IMR-90 (cell line): ENCODE measurements at regions not wholly inside any gene's neighbourhood (a gene's known extent, or its start where the extent isn't known, plus 50 kb on each side); places are given as distances from the start of the nearest gene placed in this dataset.

Experiments used
- ATAC-seq: fragments of 200-7000 bp; cut with Tn5 transposase; 2 replicates; pipeline ENCODE4 v1.9.1; 2020; ENCODE audit warnings: low read depth, mild to moderate bottlenecking, moderate library complexity
- BruUV-seq: library from RNA; stranded (reverse); fragments of 400-500 nt; replicated peaks from 2 replicates; lab custom pipeline; 2021; lab: Mats Ljungman, UMichigan
- CTCF ChIA-PET: fragments of 300-600 bp; formaldehyde crosslinking; extraction: SDS; loops from one replicate; lab custom pipeline; 2021; ENCODE audit warnings: antibody characterized with exemption; lab: Yijun Ruan, JAX
- POLR2A ChIA-PET: fragments of 300-600 bp; sonication (Branson Sonifier 250); formaldehyde crosslinking; loops from one replicate; lab custom pipeline; 2022; ENCODE audit warnings: antibody characterized with exemption; ENCODE audit not compliant: unreplicated experiment; lab: Charles Lee
- DNase-seq: peaks from one replicate; pipeline ENCODE4 v3.0.0; 2013
- H2AFZ ChIP-seq: replicated peaks from 2 replicates; pipeline ENCODE3; 2013; ENCODE audit warnings: low read length, mild to moderate bottlenecking; ENCODE audit not compliant: poor library complexity
- H2AK5ac ChIP-seq: 2 replicates; pipeline ENCODE4 v1.6.1; 2013; ENCODE audit warnings: low read depth, low read length, inconsistent platforms
- H2AK9ac ChIP-seq: replicated peaks from 2 replicates; pipeline ENCODE3; 2013; ENCODE audit warnings: mild to moderate bottlenecking, low read depth, low read length, moderate library complexity; ENCODE audit not compliant: poor library complexity
- H2BK120ac ChIP-seq: 2 replicates; pipeline ENCODE4 v1.6.1; 2013; ENCODE audit warnings: low read depth, low read length, inconsistent platforms
- H2BK15ac ChIP-seq: 3 replicates; pipeline ENCODE4 v1.6.1; 2013; ENCODE audit warnings: low read depth, low read length, inconsistent platforms
- H2BK20ac ChIP-seq: 2 replicates; pipeline ENCODE4 v1.6.1; 2013; ENCODE audit warnings: low read depth, mild to moderate bottlenecking, inconsistent platforms, low read length, moderate library complexity
- H2BK5ac ChIP-seq: 2 replicates; pipeline ENCODE4 v1.6.1; 2013; ENCODE audit warnings: mild to moderate bottlenecking, low read depth, low read length, inconsistent platforms; ENCODE audit not compliant: poor library complexity, severe bottlenecking
- H3K14ac ChIP-seq: replicated peaks from 2 replicates; pipeline ENCODE4 v1.6.1; 2013; ENCODE audit warnings: low read depth, low read length, inconsistent platforms
- H3K18ac ChIP-seq: 2 replicates; pipeline ENCODE4 v1.6.1; 2013; ENCODE audit warnings: low read depth, low read length, control low read depth
- H3K23ac ChIP-seq: 2 replicates; pipeline ENCODE4 v1.6.1; 2013; ENCODE audit warnings: low read depth, low read length, inconsistent platforms
- H3K27ac ChIP-seq: 2 replicates; pipeline ENCODE4 v1.5.1; 2013; ENCODE audit warnings: mild to moderate bottlenecking, control low read depth, low read length; ENCODE audit not compliant: insufficient read depth
- H3K27me3 ChIP-seq: 2 replicates; pipeline ENCODE4 v1.6.1; 2013; ENCODE audit warnings: low read length; ENCODE audit not compliant: control insufficient read depth, insufficient read depth
- H3K36me3 ChIP-seq: 2 replicates; pipeline ENCODE4 v1.6.1; 2013; ENCODE audit warnings: low read length, mixed read lengths; ENCODE audit not compliant: control insufficient read depth, insufficient read depth
- H3K4ac ChIP-seq: 2 replicates; pipeline ENCODE4 v1.6.1; 2013; ENCODE audit warnings: low read depth, low read length, inconsistent platforms
- H3K4me1 ChIP-seq: 2 replicates; pipeline ENCODE4 v1.6.1; 2013; ENCODE audit warnings: low read length, mixed read lengths; ENCODE audit not compliant: control insufficient read depth, insufficient read depth
- H3K4me2 ChIP-seq: 2 replicates; pipeline ENCODE4 v1.6.1; 2013; ENCODE audit warnings: low read depth, mild to moderate bottlenecking, control low read depth, low read length, moderate library complexity
- H3K4me3 ChIP-seq: 2 replicates; pipeline ENCODE4 v1.5.1; 2013; ENCODE audit warnings: low read depth, mild to moderate bottlenecking, control low read depth, low read length, moderate library complexity; ENCODE audit not compliant: insufficient read depth
- H3K56ac ChIP-seq: 2 replicates; pipeline ENCODE4 v1.6.1; 2013; ENCODE audit warnings: low read length, inconsistent platforms; ENCODE audit not compliant: insufficient read depth; ENCODE audit errors: extremely low read depth
- H3K79me1 ChIP-seq, 2 experiments: 2 replicates each; pipeline ENCODE4 v1.6.1; 2013; ENCODE audit warnings: low read length in 2 of 2, inconsistent platforms in 1 of 2, low read depth in 1 of 2
- H3K9ac ChIP-seq: 2 replicates; pipeline ENCODE4 v1.6.1; 2013; ENCODE audit warnings: low read depth, low read length, control low read depth
- H3K9me1 ChIP-seq: 2 replicates; pipeline ENCODE4 v1.6.1; 2013; ENCODE audit warnings: low read length, inconsistent platforms; ENCODE audit not compliant: insufficient read depth
- H3K9me3 ChIP-seq: 2 replicates; pipeline ENCODE4 v1.6.1; 2013; ENCODE audit warnings: low read length; ENCODE audit not compliant: control insufficient read depth, insufficient read depth
- H4K20me1 ChIP-seq: 2 replicates; pipeline ENCODE4 v1.6.1; 2013; ENCODE audit warnings: low read length, inconsistent platforms; ENCODE audit not compliant: insufficient read depth
- H4K5ac ChIP-seq: 2 replicates; pipeline ENCODE4 v1.6.1; 2013; ENCODE audit warnings: mild to moderate bottlenecking, low read depth, low read length, control low read depth
- H4K8ac ChIP-seq, 2 experiments: 2 replicates each; pipeline ENCODE4 v1.6.1; 2013; ENCODE audit warnings: low read depth in 2 of 2, low read length in 2 of 2, control low read depth in 1 of 2, inconsistent platforms in 1 of 2
- H4K91ac ChIP-seq: 2 replicates; pipeline ENCODE4 v1.6.1; 2013; ENCODE audit warnings: low read depth, low read length, inconsistent platforms; ENCODE audit not compliant: insufficient read depth
- CEBPB ChIP-seq: IDR thresholded peaks from 2 replicates; pipeline ENCODE4 v1.6.1; 2012; ENCODE audit warnings: low read depth, low read length, improper control_type of control experiment
- CHD1 ChIP-seq: IDR thresholded peaks from 2 replicates; pipeline ENCODE4 v1.6.1; 2012; ENCODE audit warnings: low read depth, low read length, improper control_type of control experiment
- MAFK ChIP-seq: IDR thresholded peaks from 2 replicates; pipeline ENCODE4 v1.6.1; 2012; ENCODE audit warnings: low read depth, low read length, improper control_type of control experiment
- MAZ ChIP-seq: IDR thresholded peaks from 2 replicates; pipeline ENCODE4 v1.6.1; 2012; ENCODE audit warnings: low read depth, mild to moderate bottlenecking, low read length, improper control_type of control experiment, moderate library complexity, borderline replicate concordance
- MXI1 ChIP-seq: IDR thresholded peaks from 2 replicates; pipeline ENCODE4 v1.6.1; 2012; ENCODE audit warnings: low read depth, mild to moderate bottlenecking, low read length, moderate library complexity, borderline replicate concordance
- POLR2A ChIP-seq: IDR thresholded peaks from 2 replicates; pipeline ENCODE4 v1.6.1; 2012; ENCODE audit warnings: mild to moderate bottlenecking, low read depth, low read length
- WGBS, 2 experiments: methylation state at CpG; one replicate each; pipeline versions ENCODE4 v1.1.5 to v1.1.7; 2013; ENCODE audit warnings: missing lambda C conversion rate in 2 of 2; ENCODE audit not compliant: insufficient read length in 1 of 2; ENCODE audit errors: extremely low coverage in 2 of 2; 5-methylcytosine and 5-hydroxymethylcytosine counted together
- dilution Hi-C: fragments of 300-500 bp; cut with HindIII; formaldehyde crosslinking; loops from one replicate; pipeline ENCODE4 v1.14.3; 2018; ENCODE audit warnings: low sequenced_read_pairs; ENCODE audit not compliant: unreplicated experiment
- in situ Hi-C: fragments of 300-500 bp; cut with MboI; formaldehyde crosslinking; loops from 3 replicates; pipeline ENCODE4 v1.14.3; 2019; ENCODE audit warnings: low sequenced_read_pairs, inconsistent platforms, mixed read lengths
- intact Hi-C: fragments of 100-400 bp; cut with micrococcal nuclease; formaldehyde crosslinking; loops from 2 replicates; pipeline ENCODE4 v1.10.0; 2022
- TF ChIP-seq, protein P1 (sequence below): conservative IDR thresholded peaks from 2 replicates; pipeline ENCODE4 v1.5.1; 2012; ENCODE audit warnings: mild to moderate bottlenecking, low read depth, low read length, improper control_type of control experiment

DNA sequence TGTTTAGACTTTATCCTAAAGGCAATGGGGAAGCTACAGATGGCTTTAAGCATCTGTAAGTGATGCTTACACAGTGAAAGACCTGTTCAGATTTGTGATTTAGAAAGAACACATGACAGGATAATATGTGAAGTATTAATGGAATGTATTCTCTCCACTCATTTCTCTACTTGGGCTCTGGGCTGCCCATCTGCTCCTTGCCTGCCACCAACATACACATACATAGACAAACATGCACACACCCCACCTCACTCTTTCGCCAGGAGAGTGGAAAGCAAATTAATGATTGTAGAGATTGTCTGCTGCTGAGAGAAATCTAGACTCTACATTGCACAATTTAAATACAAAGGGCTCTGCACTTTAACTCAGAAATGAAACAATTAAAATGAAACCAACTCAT is 61.0 kb upstream of the NFE2L2 start:
- in situ Hi-C loops: loop anchor here (5.0 kb wide), 1 partner anchor 158 kb away; no protein-coding TSS in a partner anchor
- ATAC-seq: peak; percentile 72
- H3K4me3 ChIP-seq: no peak overlapping the region

More for the DNA sequence above, 61.0 kb upstream of the NFE2L2 start:
- ChIA-PET CTCF (interaction anchor here (1.4 kb wide), 1 partner anchor 161 kb away, joined by 8 read pairs; no protein-coding TSS in a partner anchor), POLR2A (no interaction called here)
- peak overlapping the region in 1 of 2 experiments; percentile 53; a peak in 2 of 4 replicates for H4K8ac ChIP-seq
- H2BK5ac ChIP-seq: peak overlapping the region; percentile 41
- H2BK20ac ChIP-seq: peak overlapping the region; percentile 45; the same call in 1 of the 2 replicates
- TF ChIP-seq CEBPB (peak; percentile 30; the same call in 1 of the 2 replicates), CHD1 (no peak), MAZ (no peak), MAFK (no peak), POLR2A (no peak), MXI1 (no peak)
- TF ChIP-seq, protein P1, sequence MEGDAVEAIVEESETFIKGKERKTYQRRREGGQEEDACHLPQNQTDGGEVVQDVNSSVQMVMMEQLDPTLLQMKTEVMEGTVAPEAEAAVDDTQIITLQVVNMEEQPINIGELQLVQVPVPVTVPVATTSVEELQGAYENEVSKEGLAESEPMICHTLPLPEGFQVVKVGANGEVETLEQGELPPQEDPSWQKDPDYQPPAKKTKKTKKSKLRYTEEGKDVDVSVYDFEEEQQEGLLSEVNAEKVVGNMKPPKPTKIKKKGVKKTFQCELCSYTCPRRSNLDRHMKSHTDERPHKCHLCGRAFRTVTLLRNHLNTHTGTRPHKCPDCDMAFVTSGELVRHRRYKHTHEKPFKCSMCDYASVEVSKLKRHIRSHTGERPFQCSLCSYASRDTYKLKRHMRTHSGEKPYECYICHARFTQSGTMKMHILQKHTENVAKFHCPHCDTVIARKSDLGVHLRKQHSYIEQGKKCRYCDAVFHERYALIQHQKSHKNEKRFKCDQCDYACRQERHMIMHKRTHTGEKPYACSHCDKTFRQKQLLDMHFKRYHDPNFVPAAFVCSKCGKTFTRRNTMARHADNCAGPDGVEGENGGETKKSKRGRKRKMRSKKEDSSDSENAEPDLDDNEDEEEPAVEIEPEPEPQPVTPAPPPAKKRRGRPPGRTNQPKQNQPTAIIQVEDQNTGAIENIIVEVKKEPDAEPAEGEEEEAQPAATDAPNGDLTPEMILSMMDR: no peak
- peaks cover 16% of the 10 kb centered on the region for H3K9me1 ChIP-seq
- no peaks in the 10 kb centered on the region for H3K36me3 ChIP-seq
- no peaks in the 10 kb centered on the region for H4K20me1 ChIP-seq
- no peak overlapping the region for H2AK5ac ChIP-seq
- WGBS, 2 experiments: no CpG with 5 or more reads among the region's 1 CpG
- no peaks in the 10 kb centered on the region for H3K27me3 ChIP-seq
- no peak overlapping the region; the same call in 1 of the 2 replicates for H3K4me2 ChIP-seq
- H3K9ac ChIP-seq: no peak overlapping the region
- H4K5ac ChIP-seq: no peak overlapping the region
- peak overlapping the region; percentile 79 for H2BK120ac ChIP-seq
- 0 out of 2 replicates have a peak overlapping the region, but pooled peaks have one; percentile 10 for H3K14ac ChIP-seq
- H4K91ac ChIP-seq: no peak overlapping the region
- H3K79me1 ChIP-seq: peaks cover 0 to 3% of the 10 kb centered on the region in 2 experiments; a peak in 1 of 4 replicates
- no peaks in the 10 kb centered on the region for H3K9me3 ChIP-seq
- H3K23ac ChIP-seq: peak overlapping the region; percentile 34; the same call in 1 of the 2 replicates
- H2BK15ac ChIP-seq: peak overlapping the region; percentile 60; the same call in 1 of the 3 replicates
- peak overlapping the region; percentile 55; the same call in 1 of the 2 replicates for H3K18ac ChIP-seq
- no peak overlapping the region for H2AK9ac ChIP-seq
- intact Hi-C loops: no loop called here
- DNase-seq: no peak
- peak overlapping the region; percentile 39; the same call in 1 of the 2 replicates for H3K4ac ChIP-seq
- no TSS peak for BruUV-seq
- no peak overlapping the region for H3K27ac ChIP-seq
- dilution Hi-C loops: no loop called here
- H3K4me1 ChIP-seq: peaks cover 14% of the 10 kb centered on the region
- no peak overlapping the region for H2AFZ ChIP-seq
- no peak overlapping the region for H3K56ac ChIP-seq
